GM21786 (cell line): ENCODE measurements at regions not wholly inside any gene's neighbourhood (a gene's known extent, or its start where the extent isn't known, plus 50 kb on each side); places are given as distances from the start of the nearest gene placed in this dataset.
"Not testable (repeated sequence)": the region's sequence is repeated elsewhere in the genome, so short reads cannot be mapped to it uniquely, and the experiment has no call there.

Experiments
- ATAC-seq: cut with Tn5 transposase; IDR thresholded peaks from one replicate; pipeline ENCODE4 v1.9.1; 2021; ENCODE audit not compliant: unreplicated experiment

- ATAC-seq, result no peak
Observed at GRCh38 chr3:59510576-59510975, 460.8 kb upstream of the CFAP20DC start.

GRCh38 chr3:59508273-59508672, 458.4 kb upstream of the CFAP20DC start:
- no peak for ATAC-seq

- ATAC-seq, result no peak
Observed at GRCh38 chr3:59506191-59506590, 456.4 kb upstream of the CFAP20DC start.

- no peak for ATAC-seq
Observed at GRCh38 chr3:59503441-59503840, 453.6 kb upstream of the CFAP20DC start.

- no peak for ATAC-seq
Observed at GRCh38 chr3:59502806-59503205, 453.0 kb upstream of the CFAP20DC start.

- ATAC-seq, result no peak
Observed at GRCh38 chr3:59499954-59500353, 450.1 kb upstream of the CFAP20DC start.

GRCh38 chr3:59499000-59499399, 449.2 kb upstream of the CFAP20DC start:
- no peak for ATAC-seq

- ATAC-seq, result no peak
Observed at GRCh38 chr3:59496250-59496649, 446.4 kb upstream of the CFAP20DC start.

GRCh38 chr3:59494969-59495368, 445.1 kb upstream of the CFAP20DC start:
- not testable (repeated sequence) for ATAC-seq

- no peak for ATAC-seq
Observed at GRCh38 chr3:59486520-59486919, 436.7 kb upstream of the CFAP20DC start.

GRCh38 chr3:59483191-59483590, 433.4 kb upstream of the CFAP20DC start:
- ATAC-seq, result no peak

- no peak for ATAC-seq
Observed at GRCh38 chr3:59482684-59483083, 432.9 kb upstream of the CFAP20DC start.

GRCh38 chr3:59481776-59482400, 432.1 kb upstream of the CFAP20DC start:
- ATAC-seq, result no peak

- peak; percentile 84 for ATAC-seq
Observed at GRCh38 chr3:59480486-59480995, 430.7 kb upstream of the CFAP20DC start.

- ATAC-seq, result no peak
Observed at GRCh38 chr3:59473636-59474035, 423.8 kb upstream of the CFAP20DC start.

GRCh38 chr3:59472541-59472940, 422.7 kb upstream of the CFAP20DC start:
- no peak for ATAC-seq

GRCh38 chr3:59469948-59470723, 420.3 kb upstream of the CFAP20DC start:
- no peak for ATAC-seq

GRCh38 chr3:59467476-59467875, 417.7 kb upstream of the CFAP20DC start:
- no peak for ATAC-seq

- ATAC-seq, result no peak
Observed at GRCh38 chr3:59464187-59464586, 414.4 kb upstream of the CFAP20DC start.

- no peak for ATAC-seq
Observed at GRCh38 chr3:59463253-59463652, 413.4 kb upstream of the CFAP20DC start.

- ATAC-seq, result no peak
Observed at GRCh38 chr3:59460068-59460467, 410.2 kb upstream of the CFAP20DC start.

GRCh38 chr3:59456852-59457485, 407.1 kb upstream of the CFAP20DC start:
- peak; percentile 99 for ATAC-seq
